Thymus (tissue), 11 donors: ENCODE measurements at regions not wholly inside any gene's neighbourhood (a gene's known extent, or its start where the extent isn't known, plus 50 kb on each side); places are given as distances from the start of the nearest gene placed in this dataset.

Source experiments
- DNase-seq, 9 donors: peaks; one replicate each; pipeline ENCODE4 v3.0.0-alpha.2; 2013; ENCODE audit warnings: low spot score in 9 of 9, low read depth in 6 of 9, missing footprints in 1 of 9
- H3K27ac ChIP-seq, 2 donors: one replicate each; pipeline ENCODE4 v1.5.1; 2013; ENCODE audit warnings: control low read depth in 1 of 2, low read depth in 1 of 2, low read length in 1 of 2, mild to moderate bottlenecking in 1 of 2, moderate library complexity in 1 of 2
- H3K27me3 ChIP-seq, 2 donors: one replicate each; pipeline ENCODE4 v1.5.1; 2013; ENCODE audit warnings: low read length in 1 of 2; ENCODE audit not compliant: control insufficient read depth in 2 of 2, insufficient read depth in 1 of 2
- H3K36me3 ChIP-seq, 2 donors: one replicate each; pipeline ENCODE4 v1.5.1; 2013; ENCODE audit warnings: low read length in 1 of 2, mild to moderate bottlenecking in 1 of 2, moderate library complexity in 1 of 2; ENCODE audit not compliant: control insufficient read depth in 2 of 2, insufficient read depth in 2 of 2
- H3K4me1 ChIP-seq, 2 donors: one replicate each; pipeline ENCODE4 v1.5.1; 2013; ENCODE audit warnings: low read length in 2 of 2; ENCODE audit not compliant: control insufficient read depth in 2 of 2, insufficient read depth in 2 of 2
- H3K4me3 ChIP-seq, 2 donors: one replicate each; pipeline ENCODE4 v1.5.1; 2013; ENCODE audit warnings: low read length in 2 of 2, control low read depth in 1 of 2, mild to moderate bottlenecking in 1 of 2
- H3K9me3 ChIP-seq, 2 donors: one replicate each; pipeline ENCODE4 v1.5.1; 2013; ENCODE audit warnings: low read length in 1 of 2, mild to moderate bottlenecking in 1 of 2; ENCODE audit not compliant: control insufficient read depth in 2 of 2, insufficient read depth in 1 of 2
- whole genome bisulfite sequencing: extraction: QIAGEN DNeasy Blood & Tissue Kit; methylation state at CpG from one replicate; pipeline ENCODE4 v1.1.7; 2013; 5-methylcytosine and 5-hydroxymethylcytosine counted together
- donor health status: healthy.

GRCh38 chr2:217204358-217204757 lies 344.5 kb upstream of the TNP1 start:
- peaks cover 0 to 2% of the 10 kb centered on the region in 2 donors for H3K4me1 ChIP-seq
- H3K36me3 ChIP-seq = no peaks in the 10 kb centered on the region
- no peaks in the 10 kb centered on the region for H3K27me3 ChIP-seq
- H3K27ac ChIP-seq = no peak overlapping the region
- H3K9me3 ChIP-seq = no peaks in the 10 kb centered on the region
- WGBS = 97% methylated on average over 2 of the region's 2 CpGs
- no peak for DNase-seq
- no peak overlapping the region for H3K4me3 ChIP-seq

GRCh38 chr2:217203086-217203485 lies 343.2 kb upstream of the TNP1 start:
- DNase-seq = no peak
- no peaks in the 10 kb centered on the region for H3K27me3 ChIP-seq
- over 99% methylated on average over 3 of the region's 3 CpGs for WGBS

GRCh38 chr2:217199255-217199630 lies 339.4 kb upstream of the TNP1 start:
- H3K27me3 ChIP-seq = no peaks in the 10 kb centered on the region
- no peak overlapping the region for H3K27ac ChIP-seq
- H3K4me1 ChIP-seq = no peaks in the 10 kb centered on the region
- H3K4me3 ChIP-seq = no peak overlapping the region
- 92% methylated on average over 2 of the region's 2 CpGs for WGBS
- DNase-seq = no peak
- no peaks in the 10 kb centered on the region for H3K36me3 ChIP-seq
- H3K9me3 ChIP-seq = peaks cover 0 to 7% of the 10 kb centered on the region in 2 donors

More at GRCh38 chr2:217203086-217203485, 343.2 kb upstream of the TNP1 start:
- H3K36me3 ChIP-seq = no peaks in the 10 kb centered on the region
- peaks cover 0 to 2% of the 10 kb centered on the region in 2 donors for H3K4me1 ChIP-seq
- no peaks in the 10 kb centered on the region for H3K9me3 ChIP-seq
- no peak overlapping the region for H3K4me3 ChIP-seq
- no peak overlapping the region for H3K27ac ChIP-seq

- 86% methylated on average over 7 of the region's 7 CpGs for WGBS
- H3K27me3 ChIP-seq = no peaks in the 10 kb centered on the region
- H3K9me3 ChIP-seq = peaks cover 0 to 7% of the 10 kb centered on the region in 2 donors
- no peak overlapping the region for H3K27ac ChIP-seq
- H3K4me3 ChIP-seq = no peak overlapping the region
- no peak for DNase-seq
- H3K36me3 ChIP-seq = no peaks in the 10 kb centered on the region
- no peaks in the 10 kb centered on the region for H3K4me1 ChIP-seq
These were observed 336.0 kb upstream of the TNP1 start for GRCh38 chr2:217195658-217196446.

GRCh38 chr2:217195016-217195415 lies 335.2 kb upstream of the TNP1 start:
- no peaks in the 10 kb centered on the region for H3K36me3 ChIP-seq
- H3K27ac ChIP-seq = no peak overlapping the region

GRCh38 chr2:217193431-217194340 lies 333.8 kb upstream of the TNP1 start:
- Histone ChIP-seq H3K4me3 (no peak overlapping the region), H3K27ac (no peak overlapping the region), H3K4me1 (no peaks in the 10 kb centered on the region), H3K9me3 (peaks cover 0 to 7% of the 10 kb centered on the region in 2 donors), H3K27me3 (no peaks in the 10 kb centered on the region), H3K36me3 (no peaks in the 10 kb centered on the region)
- WGBS = 95% methylated on average over 9 of the region's 9 CpGs
- no peak for DNase-seq

More at GRCh38 chr2:217195016-217195415, 335.2 kb upstream of the TNP1 start:
- no peak overlapping the region for H3K4me3 ChIP-seq
- no peak for DNase-seq
- peaks cover 0 to 7% of the 10 kb centered on the region in 2 donors for H3K9me3 ChIP-seq
- no peaks in the 10 kb centered on the region for H3K4me1 ChIP-seq
- H3K27me3 ChIP-seq = no peaks in the 10 kb centered on the region

- no peak overlapping the region for H3K27ac ChIP-seq
- H3K27me3 ChIP-seq = no peaks in the 10 kb centered on the region
- H3K4me3 ChIP-seq = no peak overlapping the region
- H3K4me1 ChIP-seq = no peaks in the 10 kb centered on the region
- H3K36me3 ChIP-seq = no peaks in the 10 kb centered on the region
- DNase-seq = no peak
- peaks cover 0 to 7% of the 10 kb centered on the region in 2 donors for H3K9me3 ChIP-seq
- 91% methylated on average over 2 of the region's 2 CpGs for WGBS
These were observed 332.5 kb upstream of the TNP1 start for GRCh38 chr2:217192366-217192765.

- no peak for DNase-seq
- no peaks in the 10 kb centered on the region for H3K9me3 ChIP-seq
- 98% methylated on average over 2 of the region's 2 CpGs for WGBS
- H3K36me3 ChIP-seq = no peaks in the 10 kb centered on the region
- no peak overlapping the region for H3K4me3 ChIP-seq
- no peaks in the 10 kb centered on the region for H3K27me3 ChIP-seq
- H3K27ac ChIP-seq = no peak overlapping the region
- no peaks in the 10 kb centered on the region for H3K4me1 ChIP-seq
These were observed 329.9 kb upstream of the TNP1 start for GRCh38 chr2:217189747-217190146.

- H3K36me3 ChIP-seq = no peaks in the 10 kb centered on the region
- H3K27ac ChIP-seq = no peak overlapping the region
- H3K4me3 ChIP-seq = no peak overlapping the region
- DNase-seq = no peak
- H3K27me3 ChIP-seq = no peaks in the 10 kb centered on the region
- 96% methylated on average over 6 of the region's 6 CpGs for WGBS
- no peaks in the 10 kb centered on the region for H3K9me3 ChIP-seq
- H3K4me1 ChIP-seq = no peaks in the 10 kb centered on the region
These were observed 329.3 kb upstream of the TNP1 start for GRCh38 chr2:217189131-217189530.
